Osteoblast (primary cell): ENCODE measurements at regions not wholly inside any gene's neighbourhood (a gene's known extent, or its start where the extent isn't known, plus 50 kb on each side); places are given as distances from the start of the nearest gene placed in this dataset.

Experiments used
- DNase-seq: peaks from one replicate; pipeline ENCODE4 v3.0.0; 2011; ENCODE audit warnings: low spot score, mixed read lengths; ENCODE audit not compliant: insufficient read length; ENCODE audit errors: missing footprints
- H2AFZ ChIP-seq: 2 replicates; pipeline ENCODE4 v1.6.0; 2011; ENCODE audit warnings: mild to moderate bottlenecking, low read length
- H3K27ac ChIP-seq: 2 replicates; pipeline ENCODE4 v1.5.1; 2011; ENCODE audit warnings: mild to moderate bottlenecking, low read depth, low read length, moderate library complexity
- H3K27me3 ChIP-seq: 2 replicates; pipeline ENCODE4 v1.6.0; 2012; ENCODE audit warnings: mild to moderate bottlenecking, control low read depth, inconsistent platforms, low read length, moderate library complexity; ENCODE audit not compliant: insufficient read depth
- H3K36me3 ChIP-seq: 2 replicates; pipeline ENCODE4 v1.5.1; 2011; ENCODE audit warnings: mild to moderate bottlenecking, low read length, control low read depth, moderate library complexity; ENCODE audit not compliant: insufficient read depth
- H3K4me1 ChIP-seq: 2 replicates; pipeline ENCODE4 v1.5.1; 2011; ENCODE audit warnings: mild to moderate bottlenecking, low read length, control low read depth, moderate library complexity; ENCODE audit not compliant: insufficient read depth
- H3K4me2 ChIP-seq: 2 replicates; pipeline ENCODE4 v1.6.0; 2011; ENCODE audit warnings: mild to moderate bottlenecking, low read length; ENCODE audit not compliant: insufficient read depth
- H3K4me3 ChIP-seq: fragments of 200-600 bp; sonication (generic); 3 replicates; pipeline ENCODE4 v1.5.1; 2012; ENCODE audit warnings: mild to moderate bottlenecking, low read length, inconsistent platforms; ENCODE audit not compliant: insufficient read depth
- H3K79me2 ChIP-seq: 2 replicates; pipeline ENCODE4 v1.6.0; 2012; ENCODE audit warnings: mild to moderate bottlenecking, low read length, control low read depth, inconsistent platforms; ENCODE audit not compliant: insufficient read depth
- H3K9me3 ChIP-seq: 2 replicates; pipeline ENCODE4 v1.5.1; 2011; ENCODE audit warnings: low read depth, low read length, control low read depth
- H4K20me1 ChIP-seq: 2 replicates; pipeline ENCODE4 v1.6.0; 2012; ENCODE audit warnings: mild to moderate bottlenecking, low read length, control low read depth; ENCODE audit not compliant: insufficient read depth
- TF ChIP-seq, protein P1 (sequence below): IDR thresholded peaks from 2 replicates; pipeline ENCODE4 v1.5.1; 2011; ENCODE audit warnings: mild to moderate bottlenecking, low read depth, low read length, moderate library complexity; ENCODE audit errors: extremely low read depth

DNA sequence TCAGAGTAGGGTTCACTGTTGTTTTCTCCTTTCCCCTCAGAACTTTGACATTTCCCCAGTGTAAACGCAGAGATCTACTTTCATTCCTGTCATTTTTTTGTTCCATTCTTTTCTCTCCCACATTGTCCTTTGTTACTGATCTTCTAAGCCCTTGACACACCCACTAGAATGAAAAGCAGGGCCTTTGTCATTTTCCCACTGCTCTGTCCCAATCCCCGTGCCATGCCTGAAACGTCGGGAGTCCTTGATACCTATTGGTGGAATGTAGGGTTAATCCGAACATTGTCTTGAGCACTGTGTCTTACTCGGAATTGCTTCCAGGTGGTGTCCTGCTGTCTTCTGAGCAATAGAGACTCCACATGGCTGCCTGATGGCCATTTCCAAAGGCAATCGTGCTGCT, 887.1 kb upstream of the FRG1 start:
- TF ChIP-seq, protein P1, sequence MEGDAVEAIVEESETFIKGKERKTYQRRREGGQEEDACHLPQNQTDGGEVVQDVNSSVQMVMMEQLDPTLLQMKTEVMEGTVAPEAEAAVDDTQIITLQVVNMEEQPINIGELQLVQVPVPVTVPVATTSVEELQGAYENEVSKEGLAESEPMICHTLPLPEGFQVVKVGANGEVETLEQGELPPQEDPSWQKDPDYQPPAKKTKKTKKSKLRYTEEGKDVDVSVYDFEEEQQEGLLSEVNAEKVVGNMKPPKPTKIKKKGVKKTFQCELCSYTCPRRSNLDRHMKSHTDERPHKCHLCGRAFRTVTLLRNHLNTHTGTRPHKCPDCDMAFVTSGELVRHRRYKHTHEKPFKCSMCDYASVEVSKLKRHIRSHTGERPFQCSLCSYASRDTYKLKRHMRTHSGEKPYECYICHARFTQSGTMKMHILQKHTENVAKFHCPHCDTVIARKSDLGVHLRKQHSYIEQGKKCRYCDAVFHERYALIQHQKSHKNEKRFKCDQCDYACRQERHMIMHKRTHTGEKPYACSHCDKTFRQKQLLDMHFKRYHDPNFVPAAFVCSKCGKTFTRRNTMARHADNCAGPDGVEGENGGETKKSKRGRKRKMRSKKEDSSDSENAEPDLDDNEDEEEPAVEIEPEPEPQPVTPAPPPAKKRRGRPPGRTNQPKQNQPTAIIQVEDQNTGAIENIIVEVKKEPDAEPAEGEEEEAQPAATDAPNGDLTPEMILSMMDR: no peak
- H3K4me2 ChIP-seq: no peak overlapping the region
- no peak for DNase-seq
- H3K79me2 ChIP-seq: no peaks in the 10 kb centered on the region
- no peak overlapping the region for H3K4me3 ChIP-seq
- no peaks in the 10 kb centered on the region for H3K9me3 ChIP-seq
- peaks cover 2% of the 10 kb centered on the region for H3K27me3 ChIP-seq
- no peak overlapping the region for H2AFZ ChIP-seq
- no peaks in the 10 kb centered on the region for H3K36me3 ChIP-seq
- no peaks in the 10 kb centered on the region for H3K4me1 ChIP-seq
- no peak overlapping the region for H3K27ac ChIP-seq
- H4K20me1 ChIP-seq: no peaks in the 10 kb centered on the region

DNA sequence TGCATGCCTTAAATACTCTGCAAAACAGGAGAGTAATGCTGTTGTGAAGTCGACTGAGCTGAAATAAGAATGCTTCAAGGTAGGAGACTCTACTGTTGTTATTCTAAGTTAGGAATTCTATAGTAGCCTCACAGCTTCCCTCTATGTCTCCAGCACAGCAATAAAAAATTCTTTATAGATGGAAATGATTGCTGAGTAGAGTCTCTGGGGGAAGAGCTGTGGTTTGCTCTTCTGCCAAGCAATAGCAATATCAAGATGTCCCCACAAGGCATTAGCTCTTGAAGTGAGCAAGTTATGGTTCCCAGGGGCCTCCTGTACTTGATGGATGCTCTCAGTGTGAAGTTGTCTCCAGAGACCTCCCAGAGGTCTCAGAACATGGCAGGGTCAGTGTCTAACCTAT, 880.6 kb upstream of the FRG1 start:
- Histone ChIP-seq H3K79me2 (no peaks in the 10 kb centered on the region), H3K4me1 (peaks cover 3% of the 10 kb centered on the region), H3K4me3 (no peak overlapping the region), H4K20me1 (no peaks in the 10 kb centered on the region), H2AFZ (no peak overlapping the region), H3K36me3 (no peaks in the 10 kb centered on the region), H3K27me3 (peaks cover 2% of the 10 kb centered on the region), H3K27ac (no peak overlapping the region), H3K9me3 (peaks cover 3% of the 10 kb centered on the region), H3K4me2 (no peak overlapping the region)
- TF ChIP-seq, protein P1: no peak
- no peak for DNase-seq

DNA sequence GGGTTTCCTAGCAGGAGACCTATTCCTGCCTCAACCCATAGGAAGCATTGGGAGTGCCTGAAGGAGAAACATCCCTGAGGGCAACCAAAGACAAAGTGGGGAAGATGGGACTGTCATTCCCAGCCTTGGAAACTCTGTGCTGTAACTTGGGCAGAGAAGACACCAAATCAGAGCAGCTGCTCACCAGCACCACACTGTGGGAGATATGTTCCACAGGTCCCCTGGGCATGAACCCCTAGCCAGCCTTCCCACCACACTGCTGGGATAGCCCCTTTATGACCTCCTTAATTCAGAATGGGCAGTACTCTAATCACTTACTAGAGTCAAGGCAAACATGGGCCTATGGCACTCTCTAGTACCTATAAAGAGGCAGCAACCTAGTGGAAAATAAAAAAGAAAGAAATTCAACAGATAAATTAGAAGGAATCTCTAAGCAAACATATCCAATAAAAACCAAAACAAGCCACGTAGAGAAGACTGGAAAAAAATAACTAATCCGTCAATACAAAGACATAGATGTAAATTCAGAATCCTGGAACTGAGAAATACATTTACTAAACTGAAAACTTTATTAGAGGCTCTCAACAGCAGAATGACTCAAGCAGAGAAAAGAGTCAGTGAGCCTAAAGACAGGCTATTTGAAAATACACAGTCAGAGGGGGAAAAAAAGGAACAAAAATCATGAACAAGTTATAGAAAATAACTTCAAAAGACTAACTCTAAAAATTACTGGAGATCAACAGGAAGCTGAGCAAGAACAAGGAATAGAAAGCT, 878.4 kb upstream of the FRG1 start:
- no peak overlapping the region for H3K27ac ChIP-seq
- no peaks in the 10 kb centered on the region for H3K27me3 ChIP-seq
- TF ChIP-seq, protein P1: no peak
- no peak overlapping the region for H2AFZ ChIP-seq
- peaks cover 3% of the 10 kb centered on the region for H3K9me3 ChIP-seq
- no peak for DNase-seq
- no peaks in the 10 kb centered on the region for H4K20me1 ChIP-seq
- H3K4me1 ChIP-seq: peaks cover 3% of the 10 kb centered on the region
- no peak overlapping the region for H3K4me3 ChIP-seq
- H3K79me2 ChIP-seq: no peaks in the 10 kb centered on the region
- H3K36me3 ChIP-seq: no peaks in the 10 kb centered on the region
- no peak overlapping the region for H3K4me2 ChIP-seq

DNA sequence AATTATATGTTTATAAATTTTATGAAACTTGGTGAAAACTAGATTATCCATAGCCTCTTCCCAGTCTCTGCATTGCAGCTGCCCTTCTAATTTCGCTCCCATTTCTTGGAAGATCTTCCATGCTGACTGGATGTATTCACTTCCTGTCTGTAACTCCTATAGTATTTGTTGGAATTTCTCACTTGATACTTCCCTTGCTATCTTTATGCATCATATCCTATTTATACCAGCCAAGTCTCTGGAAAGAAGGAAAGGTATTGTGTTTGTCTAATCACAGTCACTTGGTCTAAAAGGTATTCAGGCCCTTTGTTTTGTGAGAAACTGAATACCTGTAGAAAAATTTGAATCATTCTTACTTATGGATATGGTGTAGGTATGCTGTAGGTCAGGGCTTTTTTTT, 870.9 kb upstream of the FRG1 start:
- Histone ChIP-seq H3K79me2 (no peaks in the 10 kb centered on the region), H3K27ac (no peak overlapping the region), H3K9me3 (no peaks in the 10 kb centered on the region), H3K4me1 (no peaks in the 10 kb centered on the region), H4K20me1 (no peaks in the 10 kb centered on the region), H3K4me3 (no peak overlapping the region), H2AFZ (no peak overlapping the region), H3K36me3 (no peaks in the 10 kb centered on the region), H3K4me2 (no peak overlapping the region), H3K27me3 (no peaks in the 10 kb centered on the region)
- no peak for DNase-seq
- TF ChIP-seq, protein P1: no peak
